HepG2 (cell line): ENCODE measurements at regions not wholly inside any gene's neighbourhood (a gene's known extent, or its start where the extent isn't known, plus 50 kb on each side); places are given as distances from the start of the nearest gene placed in this dataset.

Experiments used
- BCL3 ChIP-seq: sonication (generic); formaldehyde crosslinking; IDR thresholded peaks from 2 replicates; pipeline ENCODE4 v1.5.1; 2020; ENCODE audit warnings: mild to moderate bottlenecking, missing genetic modification reagents, moderate library complexity
- BRF2 ChIP-seq: sonication (generic); formaldehyde crosslinking; IDR thresholded peaks from 2 replicates; pipeline ENCODE4 v1.8.1; 2022; ENCODE audit warnings: mild to moderate bottlenecking, missing genetic modification reagents
- CCDC6 ChIP-seq: sonication (generic); formaldehyde crosslinking; IDR thresholded peaks from 2 replicates; pipeline ENCODE4 v1.8.1; 2022; ENCODE audit warnings: mild to moderate bottlenecking, missing genetic modification reagents, moderate library complexity
- CSRNP1 ChIP-seq: sonication (generic); formaldehyde crosslinking; IDR thresholded peaks from 2 replicates; pipeline ENCODE4 v1.8.1; 2023; ENCODE audit warnings: mild to moderate bottlenecking, missing genetic modification reagents
- FOXA3 ChIP-seq: IDR thresholded peaks from 2 replicates; pipeline ENCODE4 v1.6.1; 2016; ENCODE audit warnings: missing genetic modification reagents, missing compliant biosample characterization
- FOXK2 ChIP-seq: fragments of 450-650 bp; IDR thresholded peaks from 2 replicates; pipeline ENCODE4 v1.6.1; 2016
- HOXD1 ChIP-seq: sonication (generic); formaldehyde crosslinking; IDR thresholded peaks from 2 replicates; pipeline ENCODE4 v1.5.0; 2020; ENCODE audit warnings: missing genetic modification reagents
- KDM6A ChIP-seq: IDR thresholded peaks from 2 replicates; pipeline ENCODE4 v1.6.1; 2016; ENCODE audit warnings: low read depth
- SOX13 ChIP-seq, 3 experiments: fragments of 450-650 bp in 1 of 3; sonication (generic) in 1 of 3; formaldehyde crosslinking in 1 of 3; IDR thresholded peaks in 2 of 3; conservative IDR thresholded peaks in 1 of 3; 2 replicates each; pipeline versions ENCODE4 v1.5.0 to v1.6.1; 2016 to 2020; ENCODE audit warnings: antibody characterized with exemption in 1 of 3, mild to moderate bottlenecking in 1 of 3, missing compliant biosample characterization in 1 of 3, missing genetic modification reagents in 1 of 3, moderate library complexity in 1 of 3
- SP5 ChIP-seq: IDR thresholded peaks from 2 replicates; pipeline ENCODE4 v1.6.1; 2016; ENCODE audit warnings: low read depth, borderline replicate concordance
- STAT5B ChIP-seq: sonication (generic); formaldehyde crosslinking; IDR thresholded peaks from 2 replicates; pipeline ENCODE4 v1.4.0; 2020; ENCODE audit warnings: missing genetic modification reagents
- TARDBP ChIP-seq: sonication (generic); formaldehyde crosslinking; IDR thresholded peaks from 2 replicates; pipeline ENCODE4 v1.8.0; 2022; ENCODE audit warnings: mild to moderate bottlenecking, missing genetic modification reagents
- ZBED4 ChIP-seq: sonication (generic); formaldehyde crosslinking; IDR thresholded peaks from 2 replicates; pipeline ENCODE4 v1.4.0; 2020; ENCODE audit warnings: missing genetic modification reagents, borderline replicate concordance
- ZNF143 ChIP-seq: sonication (generic); formaldehyde crosslinking; IDR thresholded peaks from 2 replicates; pipeline ENCODE4 v1.4.0; 2020; ENCODE audit warnings: missing genetic modification reagents
- ZNF615 ChIP-seq: sonication (generic); formaldehyde crosslinking; IDR thresholded peaks from 2 replicates; pipeline ENCODE4 v1.5.0; 2020; ENCODE audit warnings: mild to moderate bottlenecking, missing genetic modification reagents, borderline replicate concordance
- ZNF670 ChIP-seq: sonication (generic); formaldehyde crosslinking; IDR thresholded peaks from 2 replicates; pipeline ENCODE4 v1.8.0; 2022; ENCODE audit warnings: mild to moderate bottlenecking, missing genetic modification reagents, borderline replicate concordance
- ZNF674 ChIP-seq: sonication (generic); formaldehyde crosslinking; IDR thresholded peaks from 2 replicates; pipeline ENCODE4 v1.5.0; 2020; ENCODE audit warnings: low read depth, mild to moderate bottlenecking, missing genetic modification reagents
- ZZZ3 ChIP-seq: sonication (generic); formaldehyde crosslinking; IDR thresholded peaks from 2 replicates; pipeline ENCODE4 v1.4.0; 2020; ENCODE audit warnings: missing genetic modification reagents, mild to moderate bottlenecking, borderline replicate concordance

GRCh38 chrX:65241059-65241721 lies 264.9 kb upstream of the ZC4H2 start (continued):
- TF ChIP-seq ZBED4 (CRISPR knock-in tag) = no peak
- TF ChIP-seq STAT5B (CRISPR knock-in tag) = no peak
- TF ChIP-seq ZNF143 (CRISPR knock-in tag) = no peak
- TF ChIP-seq SP5 (CRISPR knock-in tag) = peak; percentile 46; the same call in 1 of the 2 replicates
- no peak for TF ChIP-seq BCL3
- no peak for TF ChIP-seq ZNF674 (CRISPR knock-in tag)
- peak; percentile 42; the same call in 1 of the 2 replicates for TF ChIP-seq KDM6A
- TF ChIP-seq BRF2 (CRISPR knock-in tag) = no peak
- TF ChIP-seq CCDC6 (CRISPR knock-in tag) = no peak
- no peak for TF ChIP-seq FOXK2
- TF ChIP-seq ZZZ3 (CRISPR knock-in tag) = no peak
- no peak for TF ChIP-seq ZNF615
- no peak for TF ChIP-seq SOX13 (IDR thresholded peaks at IDR 0.05)
- peak in 1 of 2 experiments; percentile 68; a peak in 2 of 4 replicates for TF ChIP-seq SOX13 (CRISPR knock-in tag; conservative IDR thresholded peaks at IDR 0.05 in 1 of 2, IDR thresholded peaks at IDR 0.05 in 1 of 2)
- TF ChIP-seq ZNF670 (CRISPR knock-in tag) = no peak
- TF ChIP-seq FOXA3 = 0 out of 2 replicates have a peak, but pooled peaks have one; percentile 19
- 0 out of 2 replicates have a peak, but pooled peaks have one; percentile 23 for TF ChIP-seq CSRNP1 (CRISPR knock-in tag)
- TF ChIP-seq HOXD1 (CRISPR knock-in tag) = no peak
- peak; percentile 33; the same call in 1 of the 2 replicates for TF ChIP-seq TARDBP (CRISPR knock-in tag)
